ENCODE measurements at regions not wholly inside any gene's neighbourhood (a gene's known extent, or its start where the extent isn't known, plus 50 kb on each side); places are given as distances from the start of the nearest gene placed in this dataset.
"Not testable (repeated sequence)": the region's sequence is repeated elsewhere in the genome, so short reads cannot be mapped to it uniquely, and the experiment has no call there.

DNA sequence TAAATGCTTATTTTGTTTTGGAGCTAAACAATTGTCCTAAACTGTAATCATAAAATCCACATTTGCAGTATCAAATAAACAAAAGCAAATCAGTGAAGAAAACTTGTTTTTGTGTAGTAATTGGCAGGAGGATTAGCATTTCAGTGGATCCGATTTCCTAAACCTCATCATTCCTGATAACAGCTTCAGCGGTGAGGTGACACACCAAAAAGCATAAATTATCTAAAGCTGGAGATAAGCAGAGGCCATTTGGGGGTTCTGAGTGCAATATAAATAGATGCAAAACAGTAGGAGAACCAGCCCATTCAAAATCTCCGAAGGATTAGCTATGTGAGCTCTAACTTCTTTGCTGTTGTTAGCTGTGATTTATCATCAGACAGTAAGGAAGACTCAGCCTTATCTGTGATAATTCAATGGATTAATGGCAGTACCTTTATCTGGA is 235.8 kb downstream of the EPHA7 start:
- peak; percentile 47 for DNase-seq

DNA sequence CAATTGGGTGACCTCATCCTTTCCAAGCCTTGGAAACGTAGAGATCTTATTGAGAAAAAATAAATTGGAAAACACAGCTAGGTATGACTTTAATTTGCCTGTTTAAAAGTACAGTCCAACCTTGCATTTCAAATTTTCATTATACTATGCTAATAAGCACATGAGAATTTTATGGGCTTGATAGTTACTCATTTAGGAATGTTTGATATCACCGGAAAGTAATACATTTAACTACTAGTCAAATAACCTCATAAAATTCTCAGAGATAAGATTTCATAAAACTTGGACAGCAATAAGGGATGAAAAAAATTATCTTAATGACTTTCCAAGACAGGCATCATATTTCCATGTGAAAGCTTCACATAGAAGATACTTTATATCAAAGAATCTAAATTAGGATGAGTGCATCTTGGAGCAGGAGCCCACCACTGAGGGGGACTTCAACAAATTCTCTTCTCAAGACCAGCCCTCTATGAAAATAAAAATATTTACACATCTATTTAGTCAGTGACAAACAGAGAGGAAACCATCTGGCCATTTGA is 236.3 kb downstream of the EPHA7 start:
- DNase-seq, result no peak

DNA sequence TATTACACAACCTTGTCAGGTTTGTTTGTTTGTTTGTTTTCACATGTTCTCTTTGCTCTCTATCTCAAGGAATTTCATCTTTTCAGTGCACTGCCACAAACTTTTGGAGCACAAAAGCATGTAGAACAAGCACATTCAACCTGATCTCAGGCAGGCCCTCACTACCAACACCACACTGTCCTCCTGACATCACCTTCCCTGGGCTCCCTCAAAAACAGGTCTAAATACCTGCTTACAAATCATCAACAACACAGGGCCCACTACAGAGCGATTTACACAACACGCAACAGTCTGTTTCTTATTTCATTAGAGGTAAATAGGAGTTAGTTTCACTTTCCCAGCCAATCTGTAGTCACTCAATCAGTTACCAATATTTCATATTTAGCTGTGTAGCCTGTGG is 241.4 kb downstream of the EPHA7 start:
- no peak for DNase-seq

DNA sequence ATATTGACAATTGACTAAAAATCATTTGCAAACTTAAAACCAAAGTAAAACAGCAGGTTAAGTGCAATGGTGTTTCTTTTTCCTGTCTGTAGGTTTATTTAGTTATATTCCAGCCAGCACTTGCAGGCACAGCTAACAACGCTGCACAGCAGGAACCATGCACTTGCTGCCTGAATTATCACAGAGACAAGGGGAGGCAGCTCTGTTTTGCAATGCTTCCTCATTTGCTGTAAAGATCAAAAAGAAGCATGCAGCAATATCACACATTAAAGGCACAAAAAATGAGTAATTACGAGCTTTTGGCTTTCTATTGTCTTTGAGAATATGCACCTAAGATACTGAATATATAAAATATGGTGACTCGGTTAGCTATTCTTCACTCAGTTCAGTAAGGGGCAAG is 241.9 kb downstream of the EPHA7 start:
- DNase-seq, result no peak

DNA sequence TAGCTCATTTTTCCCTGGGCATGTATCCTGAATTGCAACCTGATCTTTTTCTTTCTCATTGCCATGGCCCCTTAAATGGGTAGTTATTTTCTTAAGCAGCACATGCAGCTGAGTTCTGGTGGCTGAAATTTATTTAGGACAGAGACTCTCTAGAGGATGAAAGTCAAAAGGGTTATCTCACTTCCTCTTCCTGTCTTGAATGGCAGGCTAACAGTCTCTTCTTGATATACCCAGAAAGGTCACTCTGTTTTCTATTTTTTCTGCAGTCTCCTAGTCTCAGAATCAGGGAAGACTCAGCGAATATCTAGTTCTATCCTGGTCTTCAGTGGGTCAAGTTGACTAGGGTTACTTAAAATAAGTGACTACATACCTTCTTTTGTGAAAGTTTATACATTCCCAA is 243.3 kb downstream of the EPHA7 start:
- DNase-seq, result no peak

DNA sequence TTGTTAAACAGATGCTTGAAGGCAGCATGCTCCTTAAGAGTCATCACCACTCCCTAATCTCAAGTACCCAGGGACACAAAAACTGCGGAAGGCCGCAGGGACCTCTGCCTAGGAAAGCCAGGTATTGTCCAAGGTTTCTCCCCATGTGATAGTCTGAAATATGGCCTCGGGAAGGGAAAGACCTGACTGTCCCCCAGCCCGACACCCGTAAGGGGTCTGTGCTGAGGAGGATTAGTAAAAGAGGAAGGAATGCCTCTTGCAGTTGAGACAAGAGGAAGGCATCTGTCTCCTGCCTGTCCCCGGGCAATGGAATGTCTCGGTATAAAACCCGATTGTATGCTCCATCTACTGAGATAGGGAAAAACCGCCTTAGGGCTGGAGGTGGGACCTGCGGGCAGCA is 245.8 kb downstream of the EPHA7 start:
- DNase-seq, result not testable (repeated sequence)

DNA sequence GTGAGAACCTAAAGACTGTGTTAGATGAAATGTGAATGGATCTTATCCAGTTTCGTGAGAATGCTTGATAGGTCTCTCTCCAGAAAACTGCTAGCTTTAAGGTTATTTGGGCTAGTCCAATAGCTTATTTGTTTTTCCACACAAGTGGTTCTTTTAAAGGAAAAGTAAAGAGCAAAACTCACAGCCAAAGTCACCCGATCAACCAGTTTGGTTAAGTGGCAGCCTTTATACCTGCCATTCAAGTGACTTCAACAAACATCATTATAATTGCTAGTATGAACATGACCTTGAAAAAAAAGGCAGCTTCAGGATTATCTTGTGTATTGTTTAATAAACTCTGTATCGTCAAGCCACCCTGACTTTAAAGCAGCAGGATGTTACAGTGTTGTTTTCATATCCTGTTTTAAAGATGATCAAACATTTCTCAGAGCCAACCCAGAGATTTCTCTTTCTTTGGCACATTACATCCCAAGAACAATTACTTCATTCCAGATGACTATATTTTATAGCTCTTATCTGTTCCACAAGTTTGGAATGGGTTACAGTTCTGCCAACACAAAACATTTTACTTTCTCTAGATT is 253.4 kb downstream of the EPHA7 start:
- DNase-seq, result no peak

DNA sequence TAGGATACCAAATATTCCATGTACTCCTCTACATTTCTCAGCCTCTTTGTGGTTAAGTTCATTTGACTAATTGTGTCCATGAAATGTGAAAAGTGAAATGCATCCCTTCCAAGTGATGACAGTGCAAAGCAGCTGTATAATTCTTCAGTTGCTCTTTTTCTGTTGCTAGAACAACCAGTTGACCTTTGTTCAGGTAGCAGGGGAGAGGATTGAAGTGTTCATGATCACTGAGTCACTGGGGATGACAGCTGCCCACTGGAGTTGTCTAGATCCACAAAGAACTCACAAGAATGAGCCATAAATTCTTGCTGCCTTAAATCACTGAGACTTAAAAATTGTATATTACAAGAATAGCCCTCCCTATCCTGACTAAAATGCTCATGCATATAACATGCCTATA is 254.6 kb downstream of the EPHA7 start:
- DNase-seq, result no peak

DNA sequence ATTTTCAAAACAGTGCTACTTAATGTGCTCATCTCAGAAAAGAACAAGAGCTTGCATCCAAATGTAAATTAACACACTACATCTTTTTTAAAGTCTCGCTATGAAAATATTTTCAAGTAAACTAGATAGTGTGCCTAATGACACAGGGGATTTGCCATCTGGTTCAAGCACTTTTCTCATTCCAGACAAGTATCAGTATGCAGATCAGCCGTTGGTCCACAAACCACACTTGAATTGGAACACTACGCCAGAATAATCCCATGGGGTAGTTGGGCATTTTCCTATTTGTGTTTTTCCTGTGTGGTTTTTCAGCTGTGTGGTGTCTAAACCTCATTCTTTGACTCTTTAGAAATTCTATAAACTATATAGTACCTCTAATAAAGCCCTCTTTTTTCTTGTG is 256.2 kb downstream of the EPHA7 start:
- DNase-seq, result no peak

DNA sequence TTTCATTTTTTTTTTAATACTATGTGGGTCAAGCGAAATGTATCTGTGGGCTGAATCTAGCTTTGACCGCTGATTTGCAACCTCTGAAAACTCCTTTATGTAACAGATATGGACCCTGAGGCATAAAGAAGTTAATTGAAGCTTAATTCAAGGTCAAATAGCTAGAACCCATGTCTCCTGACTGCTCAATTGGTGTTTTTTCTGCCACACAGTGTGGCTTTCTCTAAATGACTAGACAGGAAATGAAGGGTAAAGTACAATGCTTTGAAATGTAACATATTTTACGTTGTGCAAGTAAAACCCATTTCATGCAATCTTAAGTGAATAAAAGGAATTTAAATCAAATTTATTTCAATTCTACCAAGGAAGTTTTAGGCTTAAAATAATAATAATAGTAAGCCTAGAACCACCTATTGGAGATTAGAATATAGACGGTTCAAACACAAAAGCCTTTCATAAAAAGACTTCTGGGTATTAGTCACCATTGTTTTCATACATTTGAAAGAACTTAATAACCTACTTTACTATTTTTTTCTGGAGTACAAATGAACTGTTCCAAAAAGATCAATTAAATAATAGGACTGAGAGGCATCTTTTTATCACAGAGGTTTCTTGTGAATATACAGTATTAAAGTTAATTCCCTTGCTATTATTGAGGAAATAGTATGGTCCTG is 279.8 kb downstream of the EPHA7 start:
- no peak for DNase-seq

DNA sequence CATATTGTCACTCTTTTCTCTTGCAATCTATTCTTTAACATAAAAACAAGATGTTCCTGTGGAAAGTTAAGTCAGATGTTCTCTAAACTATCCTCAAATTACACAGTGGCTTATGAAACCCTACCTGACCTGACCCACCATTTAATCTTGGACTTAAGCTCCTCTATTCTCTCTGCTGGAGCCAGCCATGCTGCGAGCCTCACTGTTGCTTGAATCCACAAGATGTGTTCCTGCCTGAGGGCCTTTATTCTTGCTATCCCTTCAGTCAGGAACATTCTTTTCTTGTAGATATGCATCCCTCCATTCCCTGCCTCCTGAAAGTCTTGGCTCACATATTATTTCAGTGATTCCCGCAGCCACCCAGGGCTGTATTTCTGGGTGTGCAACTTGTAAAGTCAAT is 283.2 kb downstream of the EPHA7 start:
- DNase-seq, result no peak

DNA sequence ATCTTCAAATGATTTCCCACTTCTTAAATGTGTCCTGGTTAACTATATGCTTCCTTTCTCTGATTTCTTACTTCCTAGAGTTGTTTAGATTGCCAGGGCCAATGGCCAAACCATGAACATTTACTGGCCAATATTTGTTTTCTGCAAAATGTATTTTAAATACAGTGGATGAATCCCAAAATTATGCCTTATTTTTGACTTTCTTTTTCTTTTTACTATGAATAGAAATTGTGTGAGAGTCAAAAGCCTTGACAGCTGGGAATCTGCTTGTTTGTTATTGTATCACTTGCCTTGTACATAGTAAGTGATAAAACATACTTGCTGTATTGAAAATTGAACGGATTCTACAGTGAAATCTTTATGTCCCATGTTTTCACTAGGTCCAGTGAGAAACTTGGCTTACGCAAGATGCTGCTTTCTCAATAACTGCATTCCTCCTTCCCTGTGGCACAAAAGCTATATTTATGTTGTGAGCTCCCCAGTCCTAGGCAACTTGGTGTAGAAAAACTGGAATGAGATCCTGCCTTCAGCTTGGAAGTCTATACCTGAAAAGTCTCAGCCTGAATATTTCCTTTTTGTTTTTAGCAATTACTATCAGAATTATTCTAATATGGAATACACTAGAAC is 295.2 kb downstream of the EPHA7 start:
- no peak for DNase-seq

DNA sequence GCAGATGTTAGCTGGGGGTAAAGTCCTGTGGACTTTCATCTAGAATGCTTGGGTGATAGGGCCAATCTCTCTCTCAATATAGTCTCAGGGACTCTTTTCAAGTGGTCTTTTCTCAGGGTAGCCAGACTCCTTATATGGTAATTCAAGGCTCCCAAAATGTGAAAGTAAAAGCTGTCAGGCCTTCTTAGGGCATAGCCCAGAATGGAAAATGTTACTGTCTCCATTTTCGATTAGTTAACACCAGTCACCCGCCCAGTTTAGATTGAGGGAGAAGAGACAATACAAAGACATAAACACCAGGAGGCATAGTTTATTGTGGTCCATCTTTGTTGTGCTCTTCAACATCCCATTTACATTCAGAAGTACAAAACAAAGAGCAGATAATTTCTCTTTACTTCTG is 295.8 kb downstream of the EPHA7 start:
- no peak for DNase-seq

DNA sequence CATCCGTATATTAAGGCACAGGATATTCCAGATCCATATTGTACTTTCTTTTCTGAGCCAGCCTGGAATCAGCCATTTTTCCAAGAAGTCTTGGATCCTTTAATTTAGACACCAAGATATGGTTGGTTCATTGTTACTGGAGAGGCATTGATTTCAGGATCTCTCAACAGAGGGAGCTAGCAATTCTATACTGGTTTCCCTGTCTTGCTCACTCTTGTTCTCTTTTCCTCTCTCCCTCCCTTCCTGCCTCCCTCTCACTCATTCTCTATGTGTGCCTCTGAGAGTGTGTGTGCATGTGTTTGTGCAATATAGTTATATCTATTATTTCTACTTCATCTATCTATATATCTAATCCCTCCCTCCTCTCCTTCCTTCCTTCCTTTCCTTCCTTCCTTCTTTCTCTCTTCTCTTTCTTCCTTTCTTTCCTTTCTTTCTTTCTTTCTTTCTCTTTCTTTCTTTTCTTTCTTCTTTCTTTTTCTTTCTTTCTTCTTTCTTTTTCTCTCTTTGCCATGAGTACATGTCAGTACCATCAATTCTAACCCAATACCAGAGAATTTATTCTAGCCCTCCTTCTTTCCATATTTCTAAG is 299.1 kb downstream of the EPHA7 start:
- DNase-seq, result no peak

DNA sequence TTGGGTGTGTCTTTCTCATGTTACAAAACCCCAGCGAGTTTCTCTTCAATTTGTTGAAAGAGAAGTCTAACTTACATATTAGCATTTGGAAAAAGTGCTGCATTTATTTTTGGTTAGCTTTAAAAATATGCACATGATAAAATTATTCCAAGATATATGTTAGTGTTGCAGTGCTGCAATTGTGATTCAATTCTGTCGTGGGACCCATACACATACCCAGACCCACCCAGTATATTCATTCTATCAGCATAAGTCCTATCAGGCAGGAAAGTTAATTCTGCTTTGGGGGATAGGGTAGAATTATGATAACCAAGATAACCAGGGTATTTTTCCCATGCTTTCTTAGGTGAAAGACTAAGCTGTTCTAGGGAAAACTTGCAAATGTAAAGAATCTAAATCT is 313.5 kb downstream of the EPHA7 start:
- DNase-seq, result no peak

DNA sequence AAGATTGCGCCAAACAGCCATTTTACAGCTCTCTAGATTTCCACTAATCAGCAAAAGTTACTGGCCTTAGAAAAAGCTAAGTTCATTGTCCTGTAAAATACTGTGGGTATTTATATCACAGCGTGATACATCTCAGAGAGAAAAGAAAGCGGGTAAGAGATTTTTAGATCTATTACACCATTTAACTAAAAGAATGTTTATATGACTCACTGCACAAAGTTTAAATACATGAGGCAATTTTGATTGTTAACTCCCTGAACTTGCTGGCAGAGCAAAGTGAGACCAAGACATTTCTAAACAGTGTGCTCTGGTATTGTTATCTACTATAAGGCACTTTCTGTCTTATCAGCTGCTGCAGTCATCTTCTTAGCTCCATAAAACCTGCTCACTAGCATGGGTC is 314.3 kb downstream of the EPHA7 start:
- DNase-seq, result no peak

DNA sequence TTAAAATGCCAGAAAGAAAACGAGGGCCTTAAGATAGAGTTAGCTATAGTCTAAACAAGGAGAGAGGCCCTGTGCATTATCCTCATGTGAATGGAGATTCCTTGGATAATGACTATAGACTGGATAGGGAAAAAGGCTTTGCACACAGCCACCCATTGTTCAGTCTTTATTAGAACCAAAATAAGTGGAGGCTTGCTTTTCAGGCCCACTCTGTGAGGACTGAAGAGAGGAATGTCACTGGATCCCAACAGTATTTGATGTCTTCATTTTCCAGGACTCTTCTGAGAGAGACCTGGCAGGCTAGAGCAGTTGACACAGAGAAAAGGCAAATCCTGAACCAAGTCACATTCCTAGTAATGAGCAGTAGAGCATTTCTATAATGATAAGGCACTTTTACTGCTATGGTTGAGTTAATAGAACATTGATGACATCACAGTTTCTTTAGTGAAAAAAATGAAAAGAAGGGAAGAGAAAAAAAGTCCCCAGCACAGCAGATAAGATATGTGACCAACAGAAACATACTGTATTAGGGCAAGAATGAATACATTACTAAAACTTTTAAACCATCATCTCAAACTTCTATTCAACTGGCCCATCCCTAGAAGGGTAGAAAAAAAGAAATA is 315.1 kb downstream of the EPHA7 start:
- no peak for DNase-seq

DNA sequence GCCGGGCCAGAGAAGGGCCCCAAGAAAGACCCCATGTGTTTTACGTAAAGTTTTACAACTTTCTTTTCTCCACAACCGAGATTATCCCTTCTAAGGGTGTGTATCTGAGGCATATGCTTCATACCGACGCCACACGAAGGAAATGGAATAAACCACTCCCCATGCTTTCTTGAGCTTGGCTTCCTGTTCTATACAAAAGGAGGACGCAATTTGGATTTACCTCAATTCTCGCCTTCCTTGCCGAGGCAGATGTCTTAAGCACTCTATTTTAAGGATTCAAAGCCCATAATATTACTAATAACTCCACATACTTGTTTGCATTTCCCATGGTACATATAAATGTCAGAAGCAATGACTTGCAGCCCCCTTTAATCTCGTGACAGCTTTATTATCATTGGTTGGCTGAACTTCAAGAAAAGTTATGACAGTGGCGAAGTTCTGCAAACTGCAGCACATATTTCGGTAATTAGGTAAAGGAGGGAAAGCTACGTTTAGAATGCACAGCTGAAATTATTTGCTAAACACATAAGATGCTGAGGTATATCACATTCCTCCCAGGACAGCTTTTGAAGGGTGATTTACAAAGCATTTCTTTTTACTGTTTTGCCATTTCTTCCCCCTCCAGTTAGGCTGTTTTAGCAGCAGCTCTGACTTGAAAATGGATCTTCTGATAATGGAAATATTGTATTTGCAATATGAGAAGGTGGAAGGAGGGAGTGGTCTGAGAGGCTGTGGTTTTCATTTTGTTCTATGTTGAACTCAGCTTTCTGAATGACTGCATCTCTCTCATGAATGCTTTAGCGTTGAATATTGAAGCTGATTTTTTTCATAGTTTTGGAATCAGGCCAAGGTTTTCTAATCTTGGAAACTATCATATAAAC is 330.5 kb downstream of the EPHA7 start:
- DNase-seq, result no peak

DNA sequence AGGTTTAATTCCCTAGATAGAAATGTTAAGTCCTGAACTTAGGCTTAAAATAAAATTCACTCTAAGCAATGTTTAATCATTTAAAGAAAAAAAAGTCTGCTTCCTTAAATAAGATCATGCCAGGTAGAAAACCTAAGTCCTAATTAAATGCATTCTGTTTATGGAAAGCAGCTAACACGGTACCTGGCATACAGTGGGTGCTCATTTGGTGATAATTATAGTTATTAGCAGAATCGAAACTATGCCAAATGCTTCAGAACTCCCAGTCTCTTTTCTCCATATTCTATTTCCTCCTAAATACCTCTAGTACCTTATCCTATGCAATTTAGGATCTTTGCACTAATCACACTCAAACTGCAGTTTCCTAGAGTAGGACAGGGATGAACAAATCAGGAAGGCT is 331.8 kb downstream of the EPHA7 start:
- DNase-seq, result no peak

DNA sequence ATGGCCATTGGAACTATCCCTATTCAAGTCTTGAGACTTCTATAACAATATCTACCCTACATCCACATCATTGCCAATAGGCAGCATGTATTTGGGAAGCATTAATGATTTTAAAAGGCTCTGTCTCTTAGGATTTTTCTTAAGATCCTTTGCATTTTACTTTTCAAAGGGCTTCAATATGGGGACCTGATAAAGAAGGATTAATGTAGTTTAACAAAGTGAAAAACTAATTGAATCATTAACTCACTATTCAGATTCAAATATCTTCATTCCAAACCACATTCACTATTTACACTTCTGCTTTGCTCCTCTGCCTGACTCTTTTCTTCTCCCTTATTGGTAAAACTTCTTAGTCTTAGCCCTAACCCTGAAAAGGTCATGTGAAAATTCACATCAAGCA is 333.0 kb downstream of the EPHA7 start:
- DNase-seq, result no peak

DNA sequence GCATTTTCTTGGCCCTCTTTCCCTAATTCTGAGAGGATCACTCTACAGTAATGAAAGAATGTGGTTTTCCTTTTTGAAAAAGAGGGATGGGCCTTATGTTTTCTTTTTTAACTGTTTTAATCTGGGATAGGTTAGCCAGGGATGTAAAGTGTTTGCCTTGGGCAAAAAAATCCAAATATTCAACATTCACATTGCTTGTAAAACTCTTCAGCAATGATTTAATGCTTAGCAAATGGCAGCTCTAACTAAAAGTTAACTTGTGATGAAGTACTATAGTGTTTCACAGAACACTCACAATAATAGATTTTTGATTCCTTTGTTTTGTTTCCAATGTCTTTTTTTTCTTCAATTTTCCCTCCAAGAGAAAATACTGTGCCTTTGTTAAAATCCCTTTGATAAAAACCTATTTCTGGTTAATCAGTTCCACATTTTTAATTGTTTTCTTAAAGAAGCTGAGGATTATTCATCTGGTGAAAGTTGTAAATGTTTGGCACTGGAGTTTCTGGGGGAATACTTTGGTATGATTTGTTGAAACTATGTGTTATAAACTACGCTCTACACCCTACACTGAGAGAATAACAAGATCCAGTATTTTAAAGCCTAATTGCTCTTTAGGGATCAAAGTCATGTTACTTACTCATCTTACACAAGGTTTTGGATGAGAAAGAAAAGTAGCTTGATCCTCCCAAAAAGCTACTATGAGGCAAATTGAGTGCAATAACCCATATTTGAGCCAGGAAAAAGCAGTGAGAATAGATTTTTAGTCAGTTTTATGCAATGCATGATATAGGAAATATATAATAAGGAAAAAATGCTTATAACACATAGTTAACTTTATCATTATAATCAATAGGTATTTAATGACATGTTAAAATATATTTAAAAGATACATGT is 335.8 kb downstream of the EPHA7 start:
- no peak for DNase-seq
